Common myeloid progenitor, CD34-positive (primary cell): ENCODE measurements at regions not wholly inside any gene's neighbourhood (a gene's known extent, or its start where the extent isn't known, plus 50 kb on each side); places are given as distances from the start of the nearest gene placed in this dataset.

Experiments used
- CTCF ChIA-PET: fragments of 350-600 bp; sonication (Branson Sonifier 250); formaldehyde crosslinking; loops from one replicate; lab custom pipeline; 2021; ENCODE audit warnings: antibody characterized with exemption; lab: Charles Lee
- POLR2A ChIA-PET: fragments of 350-600 bp; sonication (Branson Sonifier 250); formaldehyde crosslinking; loops from one replicate; lab custom pipeline; 2021; ENCODE audit warnings: antibody characterized with exemption; lab: Charles Lee
- DNase-seq, 3 donors: peaks; one replicate each; pipeline versions ENCODE4 v3.0.0 to v3.0.0-alpha.2; 2013
- H3K27ac ChIP-seq, 2 experiments: 1 replicate in 1 of 2; 2 replicates in 1 of 2; pipeline ENCODE4 v1.7.0; 2013; ENCODE audit warnings: inconsistent platforms in 2 of 2, low read length in 2 of 2, mild to moderate bottlenecking in 2 of 2, low read depth in 1 of 2, moderate library complexity in 1 of 2; ENCODE audit not compliant: severe bottlenecking in 2 of 2, insufficient read depth in 1 of 2, poor library complexity in 1 of 2
- H3K27me3 ChIP-seq, 5 experiments: replicated peaks in 2 of 5; 1 replicate in 3 of 5; 2 replicates in 2 of 5; pipeline versions ENCODE4 v1.6.1 to v1.7.0; 2013; ENCODE audit warnings: low read length in 4 of 5, mild to moderate bottlenecking in 2 of 5, moderate library complexity in 2 of 5, inconsistent platforms in 1 of 5; ENCODE audit not compliant: insufficient read depth in 5 of 5, control insufficient read depth in 4 of 5
- H3K36me3 ChIP-seq, 4 experiments: 1 replicate in 2 of 4; 2 replicates in 2 of 4; pipeline versions ENCODE4 v1.6.1 to v1.7.0; 2013; ENCODE audit warnings: low read length in 3 of 4, control low read depth in 1 of 4, mild to moderate bottlenecking in 1 of 4; ENCODE audit not compliant: control insufficient read depth in 4 of 4, insufficient read depth in 4 of 4
- H3K4me1 ChIP-seq, 4 experiments: 1 replicate in 3 of 4; 2 replicates in 1 of 4; pipeline versions ENCODE4 v1.6.1 to v1.7.1; 2013; ENCODE audit warnings: low read length in 3 of 4, mild to moderate bottlenecking in 3 of 4, control low read depth in 1 of 4, inconsistent platforms in 1 of 4, moderate library complexity in 1 of 4; ENCODE audit not compliant: control insufficient read depth in 4 of 4, insufficient read depth in 4 of 4; ENCODE audit errors: control extremely low read depth in 1 of 4
- H3K4me3 ChIP-seq, 7 experiments: 1 replicate in 4 of 7; 2 replicates in 3 of 7; pipeline versions ENCODE4 v1.5.1 to v1.7.0; 2013; ENCODE audit warnings: mild to moderate bottlenecking in 7 of 7, low read length in 6 of 7, moderate library complexity in 6 of 7, inconsistent platforms in 2 of 7, low read depth in 2 of 7, control low read depth in 1 of 7; ENCODE audit not compliant: insufficient read depth in 4 of 7, control insufficient read depth in 1 of 7; ENCODE audit errors: extremely low read depth in 1 of 7
- H3K9me3 ChIP-seq, 5 experiments: 1 replicate in 4 of 5; 2 replicates in 1 of 5; pipeline versions ENCODE4 v1.6.1 to v1.7.1; 2013; ENCODE audit warnings: low read length in 4 of 5, mild to moderate bottlenecking in 2 of 5, inconsistent platforms in 1 of 5, low read depth in 1 of 5, moderate library complexity in 1 of 5; ENCODE audit not compliant: control insufficient read depth in 4 of 5, insufficient read depth in 2 of 5; ENCODE audit errors: control extremely low read depth in 1 of 5
- WGBS: methylation state at CpG from one replicate; pipeline ENCODE4 v1.1.5; 2013; ENCODE audit not compliant: insufficient coverage; 5-methylcytosine and 5-hydroxymethylcytosine counted together

- POLR2A ChIA-PET = no interaction called here
- Histone ChIP-seq H3K36me3 (no peaks in the 10 kb centered on the region), H3K27me3 (no peaks in the 10 kb centered on the region), H3K4me3 (no peak overlapping the region), H3K4me1 (no peaks in the 10 kb centered on the region), H3K9me3 (no peaks in the 10 kb centered on the region), H3K27ac (no peak overlapping the region)
- WGBS = 94% methylated on average over 4 of the region's 5 CpGs
- CTCF ChIA-PET = no interaction called here
- DNase-seq = no peak
Observed at GRCh38 chr9:99341686-99342085, 119.6 kb downstream of the SEC61B start.

GRCh38 chr9:99345451-99345850 is 123.4 kb downstream of the SEC61B start:
- no peak overlapping the region for H3K27ac ChIP-seq
- no peak overlapping the region for H3K4me3 ChIP-seq
- DNase-seq = no peak
- no peaks in the 10 kb centered on the region for H3K9me3 ChIP-seq
- no peaks in the 10 kb centered on the region for H3K4me1 ChIP-seq
- CTCF ChIA-PET = no interaction called here
- H3K27me3 ChIP-seq = no peaks in the 10 kb centered on the region
- POLR2A ChIA-PET = no interaction called here
- 100% methylated on average over 1 of the region's 1 CpG for WGBS
- no peaks in the 10 kb centered on the region for H3K36me3 ChIP-seq

- Histone ChIP-seq H3K27me3 (no peaks in the 10 kb centered on the region), H3K4me3 (no peak overlapping the region), H3K27ac (no peak overlapping the region), H3K9me3 (no peaks in the 10 kb centered on the region), H3K4me1 (no peaks in the 10 kb centered on the region), H3K36me3 (no peaks in the 10 kb centered on the region)
- DNase-seq = no peak
- ChIA-PET POLR2A (no interaction called here), CTCF (no interaction called here)
Observed at GRCh38 chr9:99345942-99346341, 123.9 kb downstream of the SEC61B start.

- WGBS = no CpG with 5 or more reads among the region's 4 CpGs
- Histone ChIP-seq H3K27me3 (no peaks in the 10 kb centered on the region), H3K27ac (no peak overlapping the region), H3K4me3 (no peak overlapping the region), H3K36me3 (no peaks in the 10 kb centered on the region), H3K9me3 (no peaks in the 10 kb centered on the region), H3K4me1 (no peaks in the 10 kb centered on the region)
- ChIA-PET CTCF (interaction anchor here (0.6 kb wide), 1 partner anchor 14 kb away, joined by 3 read pairs; no protein-coding TSS in a partner anchor), POLR2A (no interaction called here)
- no peak for DNase-seq
Observed at GRCh38 chr9:99347568-99347967, 125.5 kb downstream of the SEC61B start.

GRCh38 chr9:99348289-99348688 is 126.2 kb downstream of the SEC61B start:
- Histone ChIP-seq H3K36me3 (no peaks in the 10 kb centered on the region), H3K4me3 (no peak overlapping the region), H3K27ac (no peak overlapping the region), H3K4me1 (no peaks in the 10 kb centered on the region), H3K27me3 (no peaks in the 10 kb centered on the region), H3K9me3 (no peaks in the 10 kb centered on the region)
- POLR2A ChIA-PET = no interaction called here
- CTCF ChIA-PET = no interaction called here
- WGBS = 92% methylated on average over 2 of the region's 2 CpGs
- DNase-seq = no peak

- H3K4me3 ChIP-seq = no peak overlapping the region
- WGBS = no CpG with 5 or more reads among the region's 2 CpGs
- no peak overlapping the region for H3K27ac ChIP-seq
- H3K36me3 ChIP-seq = no peaks in the 10 kb centered on the region
- ChIA-PET POLR2A (no interaction called here), CTCF (no interaction called here)
- no peaks in the 10 kb centered on the region for H3K4me1 ChIP-seq
- no peak for DNase-seq
- no peaks in the 10 kb centered on the region for H3K27me3 ChIP-seq
- no peaks in the 10 kb centered on the region for H3K9me3 ChIP-seq
Observed at GRCh38 chr9:99349870-99350269, 127.8 kb downstream of the SEC61B start.

- no peaks in the 10 kb centered on the region for H3K9me3 ChIP-seq
- no peaks in the 10 kb centered on the region for H3K27me3 ChIP-seq
- ChIA-PET CTCF (interaction anchor here (1.2 kb wide), 1 partner anchor 13 kb away, joined by 5 read pairs; no protein-coding TSS in a partner anchor), POLR2A (no interaction called here)
- H3K4me3 ChIP-seq = no peak overlapping the region
- no peak for DNase-seq
- H3K27ac ChIP-seq = no peak overlapping the region
- H3K4me1 ChIP-seq = no peaks in the 10 kb centered on the region
- H3K36me3 ChIP-seq = no peaks in the 10 kb centered on the region
- 20% methylated on average over 1 of the region's 1 CpG for WGBS
Observed at GRCh38 chr9:99350461-99350860, 128.4 kb downstream of the SEC61B start.
